ENCODE measurements at regions not wholly inside any gene's neighbourhood (a gene's known extent, or its start where the extent isn't known, plus 50 kb on each side); places are given as distances from the start of the nearest gene placed in this dataset.

- no peak for DNase-seq (ENCODE audit: low spot score)
Observed at GRCh38 chr1:81329041-81329440, 471.7 kb upstream of the ADGRL2 start.

- no peak for DNase-seq (ENCODE audit: low spot score)
Observed at GRCh38 chr1:81327743-81328142, 473.0 kb upstream of the ADGRL2 start.

GRCh38 chr1:81327103-81327710 lies 473.5 kb upstream of the ADGRL2 start:
- DNase-seq (ENCODE audit: low spot score) = no peak

- DNase-seq (ENCODE audit: low spot score) = no peak
Observed at GRCh38 chr1:81326212-81326611, 474.5 kb upstream of the ADGRL2 start.

- DNase-seq (ENCODE audit: low spot score) = no peak
Observed at GRCh38 chr1:81325397-81325796, 475.3 kb upstream of the ADGRL2 start.

GRCh38 chr1:81323862-81324261 lies 476.9 kb upstream of the ADGRL2 start:
- DNase-seq (ENCODE audit: low spot score) = no peak

- no peak for DNase-seq (ENCODE audit: low spot score)
Observed at GRCh38 chr1:81317191-81317590, 483.5 kb upstream of the ADGRL2 start.

- DNase-seq (ENCODE audit: low spot score) = no peak
Observed at GRCh38 chr1:81314513-81315233, 486.1 kb upstream of the ADGRL2 start.

- no peak for DNase-seq (ENCODE audit: low spot score)
Observed at GRCh38 chr1:81313289-81313688, 487.4 kb upstream of the ADGRL2 start.

- DNase-seq (ENCODE audit: low spot score) = no peak
Observed at GRCh38 chr1:81312272-81312754, 488.4 kb upstream of the ADGRL2 start.

- DNase-seq (ENCODE audit: low spot score) = no peak
Observed at GRCh38 chr1:81310250-81310649, 490.5 kb upstream of the ADGRL2 start.

- no peak for DNase-seq (ENCODE audit: low spot score)
Observed at GRCh38 chr1:81308191-81308590, 492.5 kb upstream of the ADGRL2 start.

- no peak for DNase-seq (ENCODE audit: low spot score)
Observed at GRCh38 chr1:81307786-81308185, 492.9 kb upstream of the ADGRL2 start.

GRCh38 chr1:81305997-81306452 lies 494.7 kb upstream of the ADGRL2 start:
- peak; percentile 43 for DNase-seq (ENCODE audit: low spot score)

- DNase-seq (ENCODE audit: low spot score) = peak; percentile 54
Observed at GRCh38 chr1:81304187-81304586, 496.5 kb upstream of the ADGRL2 start.

- no peak for DNase-seq (ENCODE audit: low spot score)
Observed at GRCh38 chr1:81299892-81300291, 500.8 kb upstream of the ADGRL2 start.

- DNase-seq (ENCODE audit: low spot score) = no peak
Observed at GRCh38 chr1:81298266-81298665, 502.5 kb upstream of the ADGRL2 start.

- DNase-seq (ENCODE audit: low spot score) = peak; percentile 13
Observed at GRCh38 chr1:81296601-81297000, 504.1 kb upstream of the ADGRL2 start.

- DNase-seq (ENCODE audit: low spot score) = no peak
Observed at GRCh38 chr1:81290326-81290725, 510.4 kb upstream of the ADGRL2 start.

GRCh38 chr1:81288689-81289088 lies 512.0 kb upstream of the ADGRL2 start:
- DNase-seq (ENCODE audit: low spot score) = no peak

- DNase-seq (ENCODE audit: low spot score) = no peak
Observed at GRCh38 chr1:81287411-81288080, 513.2 kb upstream of the ADGRL2 start.

GRCh38 chr1:81270051-81270450 lies 530.7 kb upstream of the ADGRL2 start:
- no peak for DNase-seq (ENCODE audit: low spot score)

- no peak for DNase-seq (ENCODE audit: low spot score)
Observed at GRCh38 chr1:81264976-81265375, 535.8 kb upstream of the ADGRL2 start.
